ENCODE measurements at regions not wholly inside any gene's neighbourhood (a gene's known extent, or its start where the extent isn't known, plus 50 kb on each side); places are given as distances from the start of the nearest gene placed in this dataset.

- TF ChIP-seq CTCF (IDR thresholded peaks at IDR 0.05; ENCODE audit: low read length) (no peak), EZH2phosphoT487 (IDR thresholded peaks at IDR 0.05; ENCODE audit: low read length) (no peak)
Observed at GRCh38 chr4:127311371-127311770, 321.4 kb upstream of the INTU start.
